Left kidney (tissue), 1 donor: ENCODE measurements at regions not wholly inside any gene's neighbourhood (a gene's known extent, or its start where the extent isn't known, plus 50 kb on each side); places are given as distances from the start of the nearest gene placed in this dataset.
A peak's percentile ranks its signal among the peaks of the same experiment; 100 is the strongest.

Source experiments
- DNase-seq: peaks from one replicate; pipeline ENCODE4 v3.0.0-alpha.2; 2013

DNA sequence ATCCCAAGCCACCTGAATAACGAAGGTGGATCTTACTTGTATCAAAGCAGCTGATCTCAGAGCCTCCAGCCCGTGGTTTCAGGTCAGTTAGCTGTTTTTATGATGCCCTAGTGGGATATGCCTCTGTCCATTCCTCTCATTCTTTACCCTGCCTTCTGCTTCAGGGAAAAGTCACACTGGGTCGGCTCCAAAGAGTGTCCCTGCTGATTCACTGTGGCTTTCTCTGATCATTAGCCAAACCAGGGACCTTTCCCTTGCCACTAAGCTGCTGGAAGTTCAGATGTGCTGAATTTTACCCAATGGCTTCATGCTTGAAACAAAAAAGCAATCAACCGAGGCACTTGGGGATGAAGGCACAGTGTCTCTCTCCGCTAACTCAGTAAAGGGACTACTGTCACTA lies 170.2 kb upstream of the SALL1 start:
- DNase-seq = no peak

DNA sequence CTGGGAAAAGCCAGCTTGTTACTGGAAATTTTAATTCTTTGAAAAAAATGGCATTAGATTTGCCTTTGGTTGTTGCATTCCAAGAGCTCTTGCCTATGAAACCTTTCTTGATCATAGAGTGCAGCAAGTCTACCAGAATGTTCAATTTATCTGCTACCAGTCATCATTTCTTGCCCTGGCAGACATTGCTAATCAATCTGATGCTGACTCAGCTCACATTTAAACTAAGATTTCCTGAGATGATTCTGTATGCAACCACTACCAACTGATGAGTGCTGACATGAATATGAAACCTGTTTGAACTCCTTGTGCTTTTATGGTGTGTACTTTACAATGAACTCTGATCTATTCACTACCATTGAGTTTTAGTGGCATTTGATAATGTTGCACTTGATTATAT lies 166.5 kb upstream of the SALL1 start:
- no peak for DNase-seq

GRCh38 chr16:51313198-51313597 lies 162.1 kb upstream of the SALL1 start:
- DNase-seq = no peak

DNA sequence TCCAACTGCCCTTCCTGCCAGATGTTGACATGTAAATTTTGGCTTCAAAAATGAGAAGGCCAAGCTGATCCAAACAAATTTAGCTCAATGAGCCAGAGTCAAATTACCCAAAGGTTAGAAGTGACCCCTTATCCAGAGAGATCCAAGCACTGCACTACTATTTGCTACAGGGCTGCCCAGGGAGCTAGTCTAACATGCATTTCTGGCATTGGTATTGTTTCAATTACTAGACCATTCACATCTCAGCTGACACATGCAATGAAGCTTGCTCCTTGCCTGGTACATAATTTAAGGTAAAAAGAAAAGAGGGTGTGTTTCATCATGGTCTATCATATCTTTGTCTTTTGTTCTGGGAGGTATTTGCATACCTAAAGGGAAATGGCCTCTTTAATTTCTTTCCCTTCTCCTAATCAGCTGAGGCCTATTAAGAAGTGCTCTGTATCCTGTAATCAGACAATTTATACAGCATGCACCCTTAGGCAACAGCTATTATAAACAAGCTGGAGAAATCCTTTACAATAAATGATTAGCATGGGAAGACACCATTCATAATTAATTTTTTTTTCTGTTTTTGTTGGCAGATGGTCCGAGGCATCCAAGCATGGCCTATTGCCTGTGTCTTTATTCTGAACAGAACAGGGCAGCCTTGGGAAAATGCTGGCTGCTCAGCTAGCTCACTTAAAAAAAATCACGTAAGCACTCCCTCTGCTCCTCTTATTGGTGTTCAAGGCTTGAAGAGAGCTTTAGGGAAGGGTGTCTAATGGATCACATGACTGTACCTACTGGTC lies 161.5 kb upstream of the SALL1 start:
- no peak for DNase-seq

- DNase-seq = no peak
Measured at GRCh38 chr16:51310159-51310558, 159.1 kb upstream of the SALL1 start.

- DNase-seq = no peak
Measured at GRCh38 chr16:51306886-51307595, 156.0 kb upstream of the SALL1 start.

DNA sequence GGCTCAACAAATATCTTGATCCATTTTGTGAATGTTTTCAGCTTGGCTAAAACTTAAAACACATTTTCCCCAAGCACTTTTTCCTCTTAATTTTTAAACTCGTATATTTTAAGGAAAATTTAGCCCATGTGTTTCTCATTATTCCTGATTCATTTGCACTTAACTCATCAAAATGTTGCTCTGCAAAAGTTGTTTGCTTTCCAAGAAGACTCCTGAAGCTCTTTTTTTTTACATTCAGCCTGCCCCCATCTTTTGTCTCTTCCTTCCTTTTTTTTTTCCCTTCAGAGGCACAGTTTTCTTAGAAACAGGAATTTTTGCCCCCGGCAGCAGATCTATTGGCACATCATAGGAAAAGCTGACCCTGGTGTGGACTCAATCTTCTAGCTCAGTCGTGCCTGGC lies 155.0 kb upstream of the SALL1 start:
- DNase-seq = no peak

DNA sequence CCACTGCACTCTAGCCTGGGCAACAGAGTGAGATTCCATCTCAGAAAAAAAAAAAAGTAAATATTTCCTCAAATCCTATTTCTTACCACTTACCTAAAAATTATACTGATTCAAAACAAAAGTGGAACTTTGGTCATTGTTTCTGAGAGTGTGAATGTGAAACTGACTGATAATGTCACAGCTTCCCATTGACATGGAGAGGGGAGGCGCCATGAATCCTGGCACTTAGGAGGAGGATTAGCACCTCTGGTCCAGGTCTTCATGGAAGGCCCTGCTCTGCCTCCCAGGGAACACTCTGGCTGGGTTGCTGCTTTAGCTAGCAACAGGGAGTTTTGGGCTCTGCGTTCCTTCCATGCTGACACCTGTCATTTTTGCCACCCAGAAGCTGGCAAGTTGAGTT lies 154.3 kb upstream of the SALL1 start:
- DNase-seq = no peak

- no peak for DNase-seq
Measured at GRCh38 chr16:51302042-51302441, 151.0 kb upstream of the SALL1 start.

DNA sequence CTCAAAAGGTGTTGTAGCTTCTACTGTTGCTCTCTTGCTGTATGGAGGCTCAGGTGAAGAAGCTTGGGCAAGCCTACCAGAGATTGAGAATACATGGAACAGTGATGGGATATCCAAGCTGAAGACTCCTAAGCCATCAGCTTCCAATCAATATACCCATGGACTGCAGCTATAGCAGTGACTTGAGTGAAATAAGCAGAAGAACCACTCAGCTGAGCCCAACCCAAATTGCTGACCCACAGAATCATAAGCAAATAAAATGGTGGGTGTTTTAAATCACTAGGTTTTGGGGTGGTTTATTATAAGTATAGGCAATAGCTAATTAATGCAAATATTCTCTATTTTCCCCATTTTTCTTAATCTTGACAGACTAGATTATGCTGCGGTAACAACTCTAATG lies 147.7 kb upstream of the SALL1 start:
- DNase-seq = no peak

- DNase-seq = no peak
Measured at GRCh38 chr16:51290442-51291285, 139.6 kb upstream of the SALL1 start.

- DNase-seq = no peak
Measured at GRCh38 chr16:51289336-51289735, 138.3 kb upstream of the SALL1 start.

DNA sequence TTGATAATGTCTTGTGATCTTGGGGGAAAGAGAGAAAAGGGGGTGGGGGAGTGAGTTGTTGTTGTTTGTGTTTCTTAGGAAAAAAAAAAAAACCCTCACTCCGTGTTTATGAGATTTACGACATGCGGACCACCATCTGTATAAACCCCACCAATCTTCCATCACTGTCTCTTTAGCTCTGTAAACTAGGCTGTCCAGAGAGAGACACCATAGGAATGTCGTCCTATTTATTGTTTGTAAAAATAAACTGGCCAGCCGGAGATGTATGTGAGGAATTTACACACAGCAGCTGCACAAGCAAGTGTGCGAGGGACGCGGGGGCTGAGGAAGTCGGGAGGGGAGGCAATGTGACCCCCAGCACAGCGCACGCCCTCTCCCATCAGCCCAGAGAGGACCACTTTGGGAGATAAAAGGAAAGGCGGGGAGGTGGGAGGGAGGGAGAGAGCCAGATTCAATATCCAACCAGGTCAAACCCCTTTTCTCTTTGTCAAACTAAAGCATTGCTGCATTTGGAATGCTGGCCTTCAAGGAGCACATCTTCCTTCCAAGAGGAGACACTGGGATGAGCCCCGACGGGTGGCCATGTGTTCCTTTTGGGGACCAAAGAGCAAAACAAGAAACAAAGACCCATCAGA lies 136.2 kb upstream of the SALL1 start:
- DNase-seq = peak; percentile 58

DNA sequence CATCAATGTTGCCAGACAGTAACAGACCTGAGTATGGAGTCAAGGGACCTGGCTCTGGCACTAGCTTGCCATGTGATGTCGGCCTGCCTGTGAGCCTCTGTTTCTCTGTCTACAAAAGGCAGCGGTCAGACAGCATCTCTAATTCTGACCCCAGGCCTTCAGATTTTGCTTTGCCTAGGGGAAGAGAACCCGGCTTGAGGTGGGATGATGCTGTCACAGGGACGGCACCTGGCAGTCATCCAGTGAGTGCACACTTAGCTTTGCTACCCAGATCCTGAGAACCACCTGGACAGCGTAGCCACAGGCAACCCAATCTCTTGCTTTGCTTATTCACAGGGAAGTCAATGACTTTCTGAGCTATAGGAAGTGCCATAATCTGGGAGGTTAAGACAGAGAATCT lies 135.2 kb upstream of the SALL1 start:
- DNase-seq = no peak

DNA sequence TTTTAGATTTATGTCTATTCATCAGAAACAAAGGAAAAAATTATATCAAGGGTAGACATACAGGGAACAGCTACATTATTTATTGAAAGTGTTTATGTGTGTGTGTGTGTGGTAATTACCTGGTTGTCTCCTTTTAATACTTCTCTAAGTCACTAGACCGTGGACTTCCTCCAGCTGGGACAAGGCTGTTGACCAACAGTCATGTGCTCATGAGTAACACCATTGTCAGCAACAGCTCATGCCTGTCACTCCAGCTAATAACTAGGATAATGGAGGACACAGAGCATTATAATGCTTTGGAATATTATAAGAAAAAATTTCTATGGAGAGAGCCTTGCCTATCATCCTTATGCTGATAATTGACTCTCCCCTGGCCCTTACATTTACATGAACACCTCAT lies 125.3 kb upstream of the SALL1 start:
- no peak for DNase-seq

DNA sequence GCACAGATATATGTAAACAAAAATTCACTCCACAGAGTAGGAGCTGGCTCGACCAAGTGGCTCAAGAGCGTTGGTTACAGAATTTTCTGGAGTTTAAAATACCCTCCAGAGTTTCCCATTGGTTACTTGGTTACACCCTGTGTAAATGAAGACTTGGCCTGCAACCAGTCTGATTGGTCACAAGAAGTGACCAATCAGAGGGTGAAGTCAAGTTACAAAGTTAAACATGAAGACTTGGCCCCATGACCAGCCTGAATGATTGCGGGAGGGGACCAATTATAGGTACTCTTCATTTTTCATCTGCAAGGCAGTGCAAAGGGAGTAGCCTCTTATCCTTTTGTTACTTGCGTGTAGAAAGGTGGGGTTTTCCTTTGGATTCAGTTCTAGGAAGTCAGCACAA lies 121.3 kb upstream of the SALL1 start:
- DNase-seq = no peak

- DNase-seq = no peak
Measured at GRCh38 chr16:51271156-51271701, 120.2 kb upstream of the SALL1 start.

- no peak for DNase-seq
Measured at GRCh38 chr16:51268237-51268636, 117.2 kb upstream of the SALL1 start.

DNA sequence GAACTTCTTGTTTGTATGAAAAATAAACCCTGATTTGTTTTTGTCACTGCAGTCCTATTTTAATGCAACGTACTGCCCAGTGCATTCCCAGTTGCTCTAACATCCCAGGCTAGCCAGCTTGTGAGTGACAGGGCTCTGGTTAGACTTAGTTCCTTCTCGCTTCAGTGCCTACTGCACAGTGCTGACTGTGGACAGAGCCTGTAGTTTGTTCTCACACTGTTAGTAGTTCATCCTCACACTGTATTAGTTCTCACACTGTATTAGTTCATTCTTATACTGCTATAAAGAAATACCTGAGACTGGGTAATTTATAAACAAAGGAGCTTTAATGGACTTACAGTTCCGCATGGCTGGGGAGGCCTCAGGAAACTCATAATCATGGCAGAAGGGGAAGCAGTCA lies 116.6 kb upstream of the SALL1 start:
- DNase-seq = no peak

- no peak for DNase-seq
Measured at GRCh38 chr16:51262428-51262827, 111.4 kb upstream of the SALL1 start.

DNA sequence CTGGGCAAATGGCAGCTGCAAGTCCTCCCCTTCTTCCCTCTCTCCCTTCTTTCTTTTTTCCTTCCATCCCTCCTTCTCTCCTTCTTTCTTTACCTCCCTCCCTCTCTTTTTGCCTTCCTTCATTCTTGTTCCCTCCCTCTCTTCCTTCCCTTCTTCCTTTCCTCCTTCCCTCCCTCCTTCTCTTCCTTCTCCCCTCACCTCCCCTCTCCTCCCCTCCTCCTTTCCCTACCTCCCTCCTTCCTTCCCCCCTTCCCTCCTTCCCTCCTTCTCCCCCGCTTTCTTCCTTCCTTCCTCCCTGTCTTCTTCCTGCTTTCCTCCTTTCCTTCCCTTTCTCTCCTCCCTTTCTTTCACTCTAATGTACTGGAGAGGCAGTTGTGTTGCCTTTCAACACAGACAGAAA lies 110.8 kb upstream of the SALL1 start:
- no peak for DNase-seq

DNA sequence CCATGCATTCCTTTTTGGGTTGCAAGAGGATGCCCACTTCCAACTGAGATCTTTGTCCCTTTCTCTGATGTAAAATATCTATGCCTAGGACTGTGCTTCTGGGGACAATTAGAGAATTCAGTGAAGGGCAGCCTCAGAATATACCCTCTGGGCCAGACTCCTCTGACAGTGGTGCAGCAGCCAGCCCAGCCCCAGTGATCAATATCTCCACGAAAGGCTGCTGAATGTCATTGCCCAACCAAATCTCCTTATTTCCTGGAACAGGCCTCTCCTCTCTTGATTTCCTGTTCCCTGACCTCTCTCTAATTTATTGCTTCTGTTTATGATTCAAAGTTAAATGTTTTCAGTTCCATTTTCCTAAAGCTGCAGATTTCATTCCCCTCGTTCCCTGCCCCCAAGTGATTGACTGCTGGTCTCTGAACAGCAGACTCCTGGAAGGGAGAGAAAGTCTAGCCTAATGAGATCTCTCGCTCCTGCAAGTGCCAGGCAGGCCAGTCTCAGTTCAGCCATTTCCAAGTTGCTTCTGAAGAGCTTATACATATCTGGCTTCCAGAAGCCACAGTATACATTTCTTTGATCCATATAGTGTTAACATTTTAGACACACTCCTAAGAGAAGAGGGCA lies 104.4 kb upstream of the SALL1 start:
- DNase-seq = no peak
